Fibroblast of skin of right quadriceps (primary cell): ENCODE measurements at regions not wholly inside any gene's neighbourhood (a gene's known extent, or its start where the extent isn't known, plus 50 kb on each side); places are given as distances from the start of the nearest gene placed in this dataset.

Source experiments
- DNase-seq: peaks from one replicate; pipeline ENCODE4 v3.0.0-alpha.2; 2013

- DNase-seq, result peak; percentile 52
Measured at GRCh38 chr9:86470326-86470725, 116.1 kb upstream of the TUT7 start.

DNA sequence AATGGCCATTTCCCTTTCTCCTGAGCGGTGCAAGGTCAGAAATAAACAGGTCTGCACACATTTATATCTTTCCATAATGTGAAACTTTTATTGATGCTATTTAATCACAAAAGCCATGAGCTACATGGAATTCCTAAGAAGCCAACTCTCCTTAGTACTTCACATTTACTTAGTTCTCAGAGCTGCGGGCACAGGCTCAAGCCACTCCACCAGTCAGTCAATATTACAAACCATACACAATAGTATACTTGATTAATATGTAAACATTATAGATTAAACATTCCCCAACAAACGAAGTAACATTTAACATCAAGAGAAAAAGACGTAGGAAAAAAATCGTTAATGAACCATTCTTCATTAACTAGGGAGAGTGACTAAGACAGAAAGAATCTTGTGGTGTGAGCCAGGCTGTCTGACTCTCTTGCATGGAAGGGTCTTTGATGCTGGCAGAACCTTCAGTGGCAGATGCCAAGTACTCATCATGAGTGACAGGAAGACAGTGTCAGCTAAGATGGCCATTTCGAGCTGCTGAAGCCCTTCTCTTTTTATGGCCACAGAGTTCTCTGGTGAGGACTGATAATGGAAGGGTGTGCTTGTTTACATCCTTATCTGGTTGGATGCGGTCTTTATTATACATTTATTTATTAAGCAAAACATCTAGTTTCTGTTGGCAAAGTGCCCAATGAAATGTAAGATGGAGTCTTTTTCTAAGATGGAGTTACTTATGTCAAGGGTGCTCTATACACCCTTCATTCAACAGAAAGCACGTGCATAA is 115.5 kb upstream of the TUT7 start:
- DNase-seq, result no peak

DNA sequence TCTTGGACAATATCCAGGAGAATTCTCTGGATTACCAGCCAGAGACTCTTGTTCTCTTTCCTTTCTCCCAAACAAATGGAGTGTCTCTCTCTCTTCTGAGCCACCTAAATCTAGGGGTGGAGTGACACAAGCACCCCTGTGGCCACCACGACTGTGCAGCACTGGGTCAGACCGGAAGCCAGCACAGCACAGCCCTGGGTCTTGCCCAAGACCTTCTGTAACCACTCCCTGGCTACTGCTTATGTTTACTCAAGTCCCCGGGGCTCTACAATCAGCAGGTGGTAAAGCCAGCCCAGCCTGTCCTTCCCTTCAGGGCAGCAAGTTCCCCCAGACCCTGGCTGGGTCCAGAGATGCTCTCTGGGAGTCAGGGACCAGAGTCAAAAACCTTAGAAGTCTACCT is 110.0 kb upstream of the TUT7 start:
- no peak for DNase-seq

- peak; percentile 70 for DNase-seq
Measured at GRCh38 chr9:86460216-86461002, 106.2 kb upstream of the TUT7 start.

GRCh38 chr9:86459599-86460155 is 105.5 kb upstream of the TUT7 start:
- no peak for DNase-seq

DNA sequence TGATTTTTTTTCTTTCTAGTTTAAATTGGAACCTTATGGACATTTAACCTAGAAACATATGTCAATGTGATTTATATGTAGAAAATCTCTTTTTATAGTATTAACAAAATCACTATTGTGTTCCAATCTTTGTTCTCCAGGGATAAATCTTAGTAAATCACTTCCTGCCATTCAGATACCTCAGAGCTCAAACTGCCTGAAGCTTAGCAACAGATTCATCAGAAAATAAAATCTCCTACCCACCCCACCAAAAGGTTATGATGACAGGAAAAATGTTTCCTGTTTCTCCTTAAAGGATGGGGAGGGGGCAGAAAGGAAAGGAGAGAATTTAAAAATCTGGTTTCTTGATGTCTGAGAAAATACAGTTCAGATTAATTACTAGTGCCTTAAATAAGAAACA is 105.0 kb upstream of the TUT7 start:
- no peak for DNase-seq

DNA sequence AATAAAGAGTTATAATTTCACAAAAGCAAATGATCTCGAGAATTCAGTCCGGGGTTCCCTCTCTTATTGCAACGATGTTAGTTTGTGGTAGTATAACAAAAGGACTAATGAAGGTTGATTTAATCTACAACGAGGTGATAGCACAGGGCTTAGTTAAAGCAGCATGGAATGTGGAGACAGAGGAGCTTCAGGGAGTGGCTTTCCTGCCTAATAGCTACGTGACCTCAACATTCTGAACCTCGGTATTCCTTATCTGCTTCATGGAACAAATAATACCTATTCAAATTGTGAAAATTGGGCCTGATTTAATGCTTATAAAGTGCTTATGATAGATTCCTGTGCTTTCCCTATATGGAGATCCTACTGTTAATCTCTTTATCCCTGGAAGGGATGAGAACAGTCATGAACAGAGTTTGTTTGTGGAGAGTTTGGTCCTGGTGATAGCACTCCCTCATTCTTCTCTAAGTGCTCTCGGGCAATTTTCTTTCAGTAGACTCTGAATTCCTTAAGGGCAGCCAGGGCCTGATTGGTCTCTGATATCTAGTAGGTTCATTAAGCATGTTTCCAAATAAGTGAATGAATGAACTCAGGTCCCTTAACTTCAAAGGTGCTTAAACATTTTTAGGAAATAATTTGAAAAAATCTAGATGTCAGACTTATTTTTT is 104.1 kb upstream of the TUT7 start:
- DNase-seq, result no peak

GRCh38 chr9:86456416-86456815 is 102.2 kb upstream of the TUT7 start:
- DNase-seq, result no peak

DNA sequence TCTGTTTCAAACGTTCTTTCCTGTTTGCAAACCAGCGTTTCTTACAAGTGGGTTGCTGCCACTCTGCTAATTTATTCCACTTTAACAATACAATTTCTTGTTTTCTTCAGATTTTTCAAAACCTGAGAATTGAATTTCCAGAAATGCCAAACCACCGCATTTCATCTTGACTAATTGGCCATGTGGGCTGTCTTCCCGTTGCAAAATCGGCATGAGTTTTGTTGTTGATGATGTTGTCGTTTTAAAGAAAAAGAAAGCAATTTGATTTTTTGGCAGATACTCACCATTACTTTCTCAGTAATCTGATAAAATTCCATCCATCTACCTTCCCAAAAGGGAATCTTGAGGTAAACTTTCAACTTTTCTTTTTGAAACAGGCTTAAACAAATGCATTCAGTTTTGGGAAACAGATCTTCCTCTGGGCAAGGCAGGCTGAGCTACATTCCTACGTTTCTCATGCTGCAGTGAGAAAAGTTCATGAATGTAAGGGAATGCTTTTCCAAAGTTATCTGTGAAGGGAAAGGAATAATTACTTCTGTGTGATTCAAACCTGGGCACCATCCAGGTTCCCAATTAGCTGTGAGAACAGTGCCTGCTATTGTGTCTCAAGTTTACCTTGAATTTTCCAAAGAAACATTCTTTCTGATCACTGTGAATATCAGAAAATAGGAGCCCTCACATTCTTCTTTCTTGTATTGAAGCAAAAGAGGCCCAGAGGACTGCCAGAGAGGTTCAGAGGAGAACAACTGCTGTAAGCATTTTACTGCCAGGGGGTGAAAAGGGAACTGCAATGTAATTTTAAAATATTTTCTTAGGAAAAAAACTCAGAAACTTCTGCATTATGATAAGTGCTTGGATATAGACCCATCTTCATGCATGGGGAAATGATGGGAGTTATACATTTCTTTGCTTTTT is 100.7 kb upstream of the TUT7 start:
- DNase-seq, result peak; percentile 17

DNA sequence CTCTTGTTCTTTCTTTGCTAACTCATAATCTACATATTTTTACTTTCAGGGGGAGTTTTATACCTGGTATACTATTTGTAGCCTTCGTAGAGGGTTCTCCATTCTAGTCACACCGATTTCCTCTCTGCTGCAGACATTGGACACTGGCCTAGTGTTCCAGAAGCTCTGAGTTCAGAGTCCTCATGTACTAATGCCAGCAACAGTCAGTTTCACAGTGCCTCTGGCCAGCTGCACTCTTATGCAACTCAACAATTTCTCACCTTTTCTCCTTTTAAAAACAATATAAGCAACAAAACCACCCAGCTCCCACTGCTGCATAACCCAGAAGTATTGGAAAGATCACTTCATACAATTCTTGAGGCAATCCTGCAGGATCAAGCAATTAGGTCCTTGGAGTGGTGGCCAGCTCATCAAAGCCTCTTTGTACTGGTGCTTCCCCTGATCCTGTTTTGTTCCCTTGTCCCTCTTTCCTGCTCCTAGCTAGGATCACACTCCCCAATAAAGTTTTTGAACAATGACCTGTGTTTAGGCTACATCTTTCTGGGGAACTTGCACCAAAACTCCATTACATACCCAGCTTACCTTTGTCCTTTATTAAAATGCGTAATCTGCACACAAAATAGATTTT is 98.1 kb upstream of the TUT7 start:
- DNase-seq, result no peak

DNA sequence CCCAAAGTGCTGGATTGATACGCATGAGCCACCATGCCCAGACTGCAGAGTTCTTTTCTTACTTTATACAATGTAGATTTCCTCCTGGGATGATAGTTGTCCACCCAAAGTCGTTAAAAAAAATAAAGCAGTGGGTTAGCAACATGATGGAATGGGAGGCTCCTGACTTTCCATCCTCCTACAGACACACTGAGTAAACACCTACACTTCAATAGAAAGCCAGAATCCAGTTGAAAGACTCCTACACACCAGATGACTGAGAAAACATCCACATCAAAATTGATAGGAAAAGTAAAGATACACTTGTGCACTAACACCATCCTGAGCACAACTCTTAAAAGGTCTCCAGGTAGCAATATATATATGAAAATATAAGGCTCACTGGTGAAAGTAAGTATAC is 95.0 kb upstream of the TUT7 start:
- DNase-seq, result no peak

- peak; percentile 42 for DNase-seq
Measured at GRCh38 chr9:86445671-86446070, 91.5 kb upstream of the TUT7 start.

GRCh38 chr9:86443992-86444391 is 89.8 kb upstream of the TUT7 start:
- no peak for DNase-seq

DNA sequence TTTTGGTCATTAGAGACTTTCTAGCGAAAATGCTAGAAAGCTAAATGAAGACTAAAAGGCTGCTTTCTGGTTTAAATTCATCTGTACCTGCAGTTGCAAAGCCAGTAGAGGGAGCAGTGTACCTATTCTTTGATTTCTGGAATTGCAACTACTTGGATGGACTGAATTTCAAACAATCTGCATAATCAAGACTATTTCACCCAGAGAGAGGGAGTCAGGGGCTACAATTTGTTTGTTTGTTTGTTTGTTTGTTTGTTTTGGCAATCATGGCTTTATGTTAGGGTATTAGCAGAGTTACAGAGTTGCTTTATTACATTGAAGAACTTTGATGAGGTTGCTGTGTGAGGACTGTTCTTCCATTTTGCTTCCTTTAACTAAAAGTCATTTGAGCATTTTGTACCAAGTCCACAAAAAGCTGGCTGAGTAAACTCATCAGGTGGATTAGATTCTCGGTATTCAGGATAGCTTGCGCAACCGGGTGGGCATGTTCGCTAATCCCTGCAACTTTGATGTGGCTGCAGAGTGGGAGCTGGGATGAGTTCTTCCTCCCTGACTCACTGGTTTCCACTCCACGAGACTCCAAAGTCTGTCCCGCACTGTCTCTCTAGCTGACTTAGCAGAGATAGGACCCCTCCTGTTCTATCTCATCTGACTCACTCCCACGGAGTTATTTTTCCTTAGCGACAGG is 80.0 kb upstream of the TUT7 start:
- DNase-seq, result peak; percentile 84

DNA sequence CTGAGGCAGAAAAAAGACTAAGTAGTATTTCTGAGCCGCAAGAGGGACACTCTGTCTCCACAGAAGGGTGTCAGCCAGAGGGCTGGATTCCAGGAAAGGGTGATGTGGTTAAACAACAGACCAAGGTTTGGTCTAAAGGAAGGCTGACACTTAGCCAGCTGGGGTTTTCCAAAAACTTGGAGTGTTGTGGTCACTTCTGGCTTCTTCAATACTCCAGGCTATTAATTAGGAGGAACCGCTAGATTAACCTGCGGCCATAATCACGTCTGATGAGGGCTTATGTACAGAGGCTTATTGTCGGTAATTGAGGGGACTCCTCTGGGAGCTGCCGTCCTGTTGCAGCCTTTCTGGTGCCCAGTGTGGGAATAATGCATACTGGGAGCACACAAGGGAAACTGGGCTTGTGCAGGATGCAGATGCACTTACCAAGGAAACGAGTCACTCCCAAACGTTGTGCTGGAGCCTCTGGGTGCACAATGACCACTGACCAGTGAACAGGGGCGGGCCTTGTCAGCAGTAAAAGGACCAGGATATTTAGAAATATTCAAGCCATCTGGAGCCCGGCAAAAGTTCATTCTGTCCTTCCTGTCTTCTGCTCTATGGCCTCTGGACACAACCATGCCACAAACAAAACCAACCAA is 70.2 kb upstream of the TUT7 start:
- no peak for DNase-seq

DNA sequence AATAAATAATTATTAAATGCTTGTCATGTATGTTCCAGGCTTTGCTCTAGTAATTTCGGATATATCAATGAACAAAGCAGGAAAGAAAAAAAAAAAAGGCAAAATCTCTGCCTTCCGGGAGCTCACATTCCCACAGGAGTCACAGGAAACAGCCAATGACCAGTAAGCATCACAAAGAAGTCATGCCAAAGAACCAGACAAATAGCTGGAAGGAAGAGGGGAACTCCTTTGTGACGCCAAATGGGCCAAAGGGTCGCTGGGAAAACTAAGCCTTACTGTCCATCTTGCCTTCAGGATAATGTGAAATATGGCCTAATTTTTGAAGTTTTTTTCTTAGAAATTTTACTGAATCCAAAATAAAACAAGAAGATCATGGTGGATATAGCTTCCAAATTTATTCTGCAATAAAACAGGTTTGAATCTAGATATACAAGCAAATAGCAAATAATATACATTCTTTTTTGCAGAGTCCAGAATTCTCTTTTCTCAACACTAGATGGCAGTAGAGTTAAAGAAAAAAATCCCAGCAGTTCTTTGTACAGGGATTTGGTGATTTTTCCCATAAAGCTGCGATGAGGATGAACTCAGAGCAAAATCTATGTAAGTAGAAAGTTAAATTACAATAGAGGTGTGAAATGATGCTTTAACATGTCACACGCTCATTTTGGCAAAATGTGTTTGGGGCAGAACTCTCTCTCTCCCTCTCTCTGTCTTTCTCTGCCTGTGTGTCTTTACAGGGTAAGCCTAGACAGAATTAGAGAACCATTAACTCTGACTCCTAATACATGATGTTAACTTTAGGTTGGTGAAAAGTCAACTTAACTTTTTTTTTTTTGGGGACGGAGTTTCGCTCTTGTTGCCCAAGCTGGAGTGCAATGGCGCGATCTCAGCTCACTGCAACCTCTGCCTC is 60.0 kb upstream of the TUT7 start:
- peak; percentile 49 for DNase-seq

GRCh38 chr9:86410281-86410680 is 56.1 kb upstream of the TUT7 start:
- no peak for DNase-seq

DNA sequence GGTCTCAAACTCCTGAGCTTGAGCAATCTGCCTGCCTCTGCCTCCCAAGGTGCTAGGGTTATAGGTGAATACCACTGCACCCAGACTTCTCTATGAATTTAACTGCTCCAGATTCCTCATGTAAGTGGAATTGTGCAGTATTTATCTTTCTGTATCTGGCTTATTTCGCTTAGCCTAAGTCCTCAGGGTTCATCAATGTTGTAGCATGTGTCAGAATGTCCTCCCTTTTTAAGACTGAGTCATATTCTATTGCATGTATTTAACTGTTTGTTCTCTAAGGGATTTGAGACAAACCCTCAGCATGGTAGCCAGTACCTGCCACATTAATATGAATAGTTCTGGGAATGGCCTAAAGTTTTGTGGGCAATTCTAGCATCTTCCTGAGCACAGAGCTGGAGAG is 53.9 kb upstream of the TUT7 start:
- DNase-seq, result peak; percentile 31

DNA sequence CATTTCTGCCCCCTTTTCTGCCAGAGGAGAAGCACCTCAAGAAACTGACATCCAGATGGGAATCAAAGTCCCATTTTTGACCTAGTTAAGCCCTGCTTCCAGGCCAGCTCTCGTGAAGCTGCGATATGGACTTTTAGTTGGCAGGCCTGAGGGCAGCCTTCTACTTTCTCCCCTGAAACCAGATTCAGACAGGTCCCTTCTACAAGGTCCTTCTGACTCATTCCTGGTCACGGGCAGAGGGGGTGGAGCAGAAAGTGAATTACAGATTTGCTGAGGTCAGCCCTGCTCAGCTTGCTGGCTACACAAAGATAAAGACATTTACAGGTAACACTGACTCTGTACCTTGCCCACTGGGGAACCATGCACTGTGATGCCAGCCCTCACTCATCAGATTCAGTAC is 52.8 kb upstream of the TUT7 start:
- DNase-seq, result peak; percentile 47

- DNase-seq, result peak; percentile 67
Measured at GRCh38 chr9:86406366-86406765, 52.2 kb upstream of the TUT7 start.
